GM18499 (cell line): ENCODE measurements at regions not wholly inside any gene's neighbourhood (a gene's known extent, or its start where the extent isn't known, plus 50 kb on each side); places are given as distances from the start of the nearest gene placed in this dataset.
"Not testable (repeated sequence)": the region's sequence is repeated elsewhere in the genome, so short reads cannot be mapped to it uniquely, and the experiment has no call there.

Source experiments
- ATAC-seq: cut with Tn5 transposase; IDR thresholded peaks from one replicate; pipeline ENCODE4 v1.9.1; 2021; ENCODE audit warnings: moderate number of reproducible peaks; ENCODE audit not compliant: insufficient read depth, unreplicated experiment

- no peak for ATAC-seq
Measured at GRCh38 chr18:34942276-34942675, 98.9 kb upstream of the MAPRE2 start.

GRCh38 chr18:34942975-34943374, 98.2 kb upstream of the MAPRE2 start:
- ATAC-seq: no peak

- ATAC-seq: no peak
Measured at GRCh38 chr18:34943587-34943986, 97.6 kb upstream of the MAPRE2 start.

GRCh38 chr18:34947711-34948125, 93.5 kb upstream of the MAPRE2 start:
- ATAC-seq: no peak

GRCh38 chr18:34951625-34952379, 89.4 kb upstream of the MAPRE2 start:
- no peak for ATAC-seq

GRCh38 chr18:34953212-34953611, 88.0 kb upstream of the MAPRE2 start:
- ATAC-seq: no peak

GRCh38 chr18:34955494-34955893, 85.7 kb upstream of the MAPRE2 start:
- ATAC-seq: not testable (repeated sequence)

GRCh38 chr18:34956663-34957062, 84.5 kb upstream of the MAPRE2 start:
- no peak for ATAC-seq

GRCh38 chr18:34957119-34957863, 83.9 kb upstream of the MAPRE2 start:
- no peak for ATAC-seq

- ATAC-seq: no peak
Measured at GRCh38 chr18:34957864-34958259, 83.4 kb upstream of the MAPRE2 start.

GRCh38 chr18:34959211-34959829, 81.9 kb upstream of the MAPRE2 start:
- ATAC-seq: no peak

- no peak for ATAC-seq
Measured at GRCh38 chr18:34959989-34960388, 81.2 kb upstream of the MAPRE2 start.

GRCh38 chr18:34965108-34965507, 76.1 kb upstream of the MAPRE2 start:
- ATAC-seq: no peak

GRCh38 chr18:34965566-34965965, 75.6 kb upstream of the MAPRE2 start:
- ATAC-seq: no peak

GRCh38 chr18:34970106-34970505, 71.1 kb upstream of the MAPRE2 start:
- ATAC-seq: no peak

GRCh38 chr18:34971313-34971712, 69.9 kb upstream of the MAPRE2 start:
- ATAC-seq: no peak

GRCh38 chr18:34972765-34973414, 68.3 kb upstream of the MAPRE2 start:
- ATAC-seq: no peak

- ATAC-seq: no peak
Measured at GRCh38 chr18:34976123-34976522, 65.1 kb upstream of the MAPRE2 start.

- ATAC-seq: no peak
Measured at GRCh38 chr18:34976534-34976898, 64.7 kb upstream of the MAPRE2 start.

GRCh38 chr18:34976899-34977837, 64.0 kb upstream of the MAPRE2 start:
- ATAC-seq: no peak
